Activated CD8-positive, alpha-beta T cell treated with anti-CD3 and anti-CD28 coated beads for 36 hours (primary cell): ENCODE measurements at regions not wholly inside any gene's neighbourhood (a gene's known extent, or its start where the extent isn't known, plus 50 kb on each side); places are given as distances from the start of the nearest gene placed in this dataset.

Experiments
- ATAC-seq: fragments of 200-7000 bp; cut with Tn5 transposase; one replicate; pipeline ENCODE4 v1.10.0; 2021; ENCODE audit warnings: mild to moderate bottlenecking, moderate library complexity
- CTCF ChIA-PET: fragments of 350-600 bp; sonication (Branson Sonifier 250); formaldehyde crosslinking; loops from one replicate; lab custom pipeline; 2021; ENCODE audit warnings: antibody characterized with exemption; lab: Charles Lee
- POLR2A ChIA-PET: fragments of 350-600 bp; sonication (Branson Sonifier 250); formaldehyde crosslinking; loops from one replicate; lab custom pipeline; 2021; ENCODE audit warnings: antibody characterized with exemption; lab: Charles Lee
- DNase-seq: peaks from one replicate; pipeline ENCODE4 v3.0.0-alpha.2; 2020
- H3K27ac Mint-ChIP-seq: one replicate; pipeline ENCODE4 v1.8.0; 2021; ENCODE audit warnings: mild to moderate bottlenecking, mixed read lengths
- H3K27me3 Mint-ChIP-seq: one replicate; pipeline ENCODE4 v1.8.0; 2021; ENCODE audit warnings: mixed read lengths
- H3K36me3 Mint-ChIP-seq: one replicate; pipeline ENCODE4 v1.8.0; 2021; ENCODE audit warnings: low read depth, mixed read lengths
- H3K4me1 Mint-ChIP-seq: one replicate; pipeline ENCODE4 v1.8.0; 2021; ENCODE audit warnings: low read depth, mixed read lengths
- H3K4me3 Mint-ChIP-seq: one replicate; pipeline ENCODE4 v1.8.0; 2021; ENCODE audit warnings: mild to moderate bottlenecking, moderate library complexity, mixed read lengths
- H3K9me3 Mint-ChIP-seq: one replicate; pipeline ENCODE4 v1.8.0; 2021; ENCODE audit warnings: mixed read lengths
- CTCF ChIP-seq: fragments of 200-600 bp; IDR thresholded peaks from one replicate; pipeline ENCODE4 v1.8.0; 2022; ENCODE audit warnings: antibody characterized with exemption, mild to moderate bottlenecking
- intact Hi-C: fragments of 100-400 bp; cut with micrococcal nuclease; formaldehyde crosslinking; loops from one replicate; pipeline ENCODE4 v1.10.0; 2022

GRCh38 chr20:11540558-11540957 lies 377.1 kb upstream of the BTBD3 start:
- Mint-ChIP-seq H3K36me3 (no peaks in the 10 kb centered on the region), H3K4me1 (no peaks in the 10 kb centered on the region), H3K9me3 (no peaks in the 10 kb centered on the region), H3K27ac (no peak overlapping the region), H3K27me3 (no peaks in the 10 kb centered on the region), H3K4me3 (no peak overlapping the region)
- POLR2A ChIA-PET: no interaction called here
- TF ChIP-seq CTCF: no peak
- CTCF ChIA-PET: no interaction called here
- ATAC-seq: no peak
- intact Hi-C loops: no loop called here
- no peak for DNase-seq

- Mint-ChIP-seq H3K9me3 (no peaks in the 10 kb centered on the region), H3K36me3 (no peaks in the 10 kb centered on the region), H3K27ac (no peak overlapping the region), H3K4me1 (no peaks in the 10 kb centered on the region), H3K27me3 (no peaks in the 10 kb centered on the region), H3K4me3 (no peak overlapping the region)
- intact Hi-C loops: no loop called here
- POLR2A ChIA-PET: no interaction called here
- CTCF ChIA-PET: no interaction called here
- DNase-seq (no peak), ATAC-seq (no peak)
- TF ChIP-seq CTCF: no peak
Measured at GRCh38 chr20:11542645-11543044, 375.0 kb upstream of the BTBD3 start.

GRCh38 chr20:11544029-11544678 lies 373.5 kb upstream of the BTBD3 start:
- no peaks in the 10 kb centered on the region for H3K27me3 Mint-ChIP-seq
- DNase-seq (peak; percentile 18), ATAC-seq (no peak)
- POLR2A ChIA-PET: interaction anchor here (0.7 kb wide), 1 partner anchor 1860 kb away, joined by 3 read pairs; no protein-coding TSS in a partner anchor
- H3K9me3 Mint-ChIP-seq: no peaks in the 10 kb centered on the region
- H3K27ac Mint-ChIP-seq: no peak overlapping the region
- intact Hi-C loops: no loop called here
- TF ChIP-seq CTCF: peak; percentile 57
- no peaks in the 10 kb centered on the region for H3K4me1 Mint-ChIP-seq
- CTCF ChIA-PET: no interaction called here
- no peak overlapping the region for H3K4me3 Mint-ChIP-seq
- H3K36me3 Mint-ChIP-seq: no peaks in the 10 kb centered on the region

GRCh38 chr20:11546939-11547338 lies 370.8 kb upstream of the BTBD3 start:
- ChIA-PET CTCF (no interaction called here), POLR2A (no interaction called here)
- no peak for ATAC-seq
- Mint-ChIP-seq H3K9me3 (no peaks in the 10 kb centered on the region), H3K27ac (no peak overlapping the region), H3K27me3 (no peaks in the 10 kb centered on the region), H3K4me3 (no peak overlapping the region), H3K4me1 (no peaks in the 10 kb centered on the region), H3K36me3 (no peaks in the 10 kb centered on the region)
- DNase-seq: no peak
- intact Hi-C loops: no loop called here
- TF ChIP-seq CTCF: no peak

- intact Hi-C loops: no loop called here
- CTCF ChIA-PET: no interaction called here
- DNase-seq (no peak), ATAC-seq (no peak)
- Mint-ChIP-seq H3K9me3 (peaks cover 3% of the 10 kb centered on the region), H3K4me3 (no peak overlapping the region), H3K27ac (no peak overlapping the region), H3K4me1 (no peaks in the 10 kb centered on the region), H3K36me3 (no peaks in the 10 kb centered on the region), H3K27me3 (no peaks in the 10 kb centered on the region)
- POLR2A ChIA-PET: no interaction called here
- no peak for TF ChIP-seq CTCF
Measured at GRCh38 chr20:11549172-11550103, 368.3 kb upstream of the BTBD3 start.
